Right lung (tissue), 2 donors: ENCODE measurements at regions not wholly inside any gene's neighbourhood (a gene's known extent, or its start where the extent isn't known, plus 50 kb on each side); places are given as distances from the start of the nearest gene placed in this dataset.

Experiments
- DNase-seq, 2 donors: peaks; one replicate each; pipeline ENCODE4 v3.0.0-alpha.2; 2013

- DNase-seq = no peak
These were observed 124.7 kb upstream of the SEMA6A start for GRCh38 chr5:116699332-116699731.

- no peak for DNase-seq
These were observed 121.7 kb upstream of the SEMA6A start for GRCh38 chr5:116696366-116696765.

GRCh38 chr5:116695681-116696080 lies 121.1 kb upstream of the SEMA6A start:
- no peak for DNase-seq

GRCh38 chr5:116686438-116686837 lies 111.8 kb upstream of the SEMA6A start:
- DNase-seq = no peak

GRCh38 chr5:116685931-116686330 lies 111.3 kb upstream of the SEMA6A start:
- no peak for DNase-seq

- DNase-seq = no peak
These were observed 110.4 kb upstream of the SEMA6A start for GRCh38 chr5:116685069-116685468.

GRCh38 chr5:116681334-116682013 lies 106.9 kb upstream of the SEMA6A start:
- no peak for DNase-seq

GRCh38 chr5:116675626-116675910 lies 100.9 kb upstream of the SEMA6A start:
- DNase-seq = no peak

GRCh38 chr5:116674881-116675625 lies 100.4 kb upstream of the SEMA6A start:
- no peak for DNase-seq

- no peak for DNase-seq
These were observed 98.8 kb upstream of the SEMA6A start for GRCh38 chr5:116673453-116673852.

- no peak for DNase-seq
These were observed 97.6 kb upstream of the SEMA6A start for GRCh38 chr5:116672203-116672602.

- no peak for DNase-seq
These were observed 96.7 kb upstream of the SEMA6A start for GRCh38 chr5:116671211-116671736.

- peak in 1 of 2 donors; percentile 26 for DNase-seq
These were observed 94.8 kb upstream of the SEMA6A start for GRCh38 chr5:116669261-116670031.

GRCh38 chr5:116668390-116668789 lies 93.8 kb upstream of the SEMA6A start:
- DNase-seq = no peak

GRCh38 chr5:116666901-116667300 lies 92.3 kb upstream of the SEMA6A start:
- DNase-seq = no peak

GRCh38 chr5:116664988-116665387 lies 90.4 kb upstream of the SEMA6A start:
- DNase-seq = no peak

- no peak for DNase-seq
These were observed 88.5 kb upstream of the SEMA6A start for GRCh38 chr5:116663081-116663480.

GRCh38 chr5:116661419-116661818 lies 86.8 kb upstream of the SEMA6A start:
- DNase-seq = no peak

- no peak for DNase-seq
These were observed 86.3 kb upstream of the SEMA6A start for GRCh38 chr5:116660929-116661328.

- no peak for DNase-seq
These were observed 84.2 kb upstream of the SEMA6A start for GRCh38 chr5:116658830-116659229.

GRCh38 chr5:116658141-116658540 lies 83.5 kb upstream of the SEMA6A start:
- no peak for DNase-seq

GRCh38 chr5:116655431-116655830 lies 80.8 kb upstream of the SEMA6A start:
- DNase-seq = no peak

- DNase-seq = no peak
These were observed 80.3 kb upstream of the SEMA6A start for GRCh38 chr5:116654925-116655324.
